SK-N-SH (cell line): ENCODE measurements at regions not wholly inside any gene's neighbourhood (a gene's known extent, or its start where the extent isn't known, plus 50 kb on each side); places are given as distances from the start of the nearest gene placed in this dataset.

Experiments used
- CTCF ChIA-PET: fragments of 300-600, 350-600 bp; formaldehyde crosslinking; extraction: SDS; loops from one replicate; lab custom pipeline; 2021; lab: Yijun Ruan, JAX
- POLR2A ChIA-PET: fragments of 350-600 bp; sonication (Branson Sonifier 250); formaldehyde crosslinking; extraction: SDS; loops from one replicate; lab custom pipeline; 2020; ENCODE audit warnings: antibody characterized with exemption, inconsistent platforms; lab: Yijun Ruan, JAX
- DNase-seq: peaks from one replicate; pipeline ENCODE4 v3.0.0; 2012
- H2AFZ ChIP-seq: fragments of 200-600 bp; sonication (generic); 2 replicates; pipeline ENCODE4 v1.8.1; 2016; ENCODE audit warnings: antibody characterized with exemption, mild to moderate bottlenecking, low read depth
- H3F3A ChIP-seq: fragments of 200-600 bp; sonication (generic); replicated peaks from 2 replicates; pipeline ENCODE3; 2016; ENCODE audit warnings: antibody characterized with exemption, mild to moderate bottlenecking; ENCODE audit not compliant: insufficient read depth
- H3K27ac ChIP-seq, 2 experiments: fragments of 200-500 bp in 1 of 2; fragments of 200-600 bp in 1 of 2; sonication (Bioruptor generic) in 1 of 2; sonication (generic), shearing (Covaris generic) in 1 of 2; 2 replicates each; pipeline versions ENCODE4 v1.5.1 to v1.6.1; 2014 to 2016; ENCODE audit warnings: low read depth in 2 of 2, inconsistent platforms in 1 of 2, low read length in 1 of 2, mild to moderate bottlenecking in 1 of 2, mixed read lengths in 1 of 2
- H3K27me3 ChIP-seq: fragments of 200-600 bp; sonication (generic), shearing (Covaris generic); 2 replicates; pipeline ENCODE4 v1.6.1; 2016; ENCODE audit warnings: mixed run types; ENCODE audit not compliant: insufficient read depth
- H3K36me3 ChIP-seq, 2 experiments: fragments of 200-500 bp in 1 of 2; fragments of 200-600 bp in 1 of 2; sonication (Bioruptor generic) in 1 of 2; sonication (generic) in 1 of 2; replicated peaks in 1 of 2; 2 replicates each; pipeline versions ENCODE3 to v1.5.1; 2014 to 2016; ENCODE audit warnings: low read length in 1 of 2, mild to moderate bottlenecking in 1 of 2; ENCODE audit not compliant: insufficient read depth in 2 of 2, control insufficient read depth in 1 of 2
- H3K4me1 ChIP-seq, 2 experiments: fragments of 200-500 bp in 1 of 2; fragments of 200-600 bp in 1 of 2; sonication (Bioruptor generic) in 1 of 2; sonication (generic), shearing (Covaris generic) in 1 of 2; 2 replicates each; pipeline versions ENCODE4 v1.5.1 to v1.6.1; 2014 to 2016; ENCODE audit warnings: low read depth in 1 of 2, low read length in 1 of 2, mixed run types in 1 of 2; ENCODE audit not compliant: insufficient read depth in 2 of 2, control insufficient read depth in 1 of 2
- H3K4me2 ChIP-seq: fragments of 200-600 bp; sonication (generic), shearing (Covaris generic); 2 replicates; pipeline ENCODE4 v1.6.1; 2017; ENCODE audit warnings: mixed run types
- H3K4me3 ChIP-seq, 2 experiments: fragments of 200-500 bp in 1 of 2; fragments of 200-600 bp in 1 of 2; sonication (Bioruptor generic) in 1 of 2; sonication (generic), shearing (Covaris generic) in 1 of 2; 2 replicates each; pipeline versions ENCODE4 v1.5.1 to v1.8.1; 2014 to 2016; ENCODE audit warnings: low read depth in 2 of 2, inconsistent platforms in 1 of 2, low read length in 1 of 2, mild to moderate bottlenecking in 1 of 2, mixed read lengths in 1 of 2, moderate library complexity in 1 of 2
- H3K79me2 ChIP-seq: fragments of 200-600 bp; sonication (generic); 2 replicates; pipeline ENCODE4 v1.8.1; 2017; ENCODE audit warnings: mild to moderate bottlenecking; ENCODE audit not compliant: insufficient read depth
- H3K9ac ChIP-seq: fragments of 200-600 bp; sonication (generic); 2 replicates; pipeline ENCODE4 v1.6.1; 2017; ENCODE audit warnings: mixed run types
- H3K9me2 ChIP-seq: fragments of 200-600 bp; sonication (generic); 2 replicates; pipeline ENCODE4 v1.6.1; 2017; ENCODE audit warnings: mixed run types
- H3K9me3 ChIP-seq: fragments of 200-600 bp; sonication (generic); 2 replicates; pipeline ENCODE4 v1.6.1; 2017; ENCODE audit warnings: mixed run types, mild to moderate bottlenecking, moderate library complexity
- H4K20me1 ChIP-seq: fragments of 200-600 bp; sonication (generic); 2 replicates; pipeline ENCODE4 v1.6.1; 2017; ENCODE audit warnings: mild to moderate bottlenecking, mixed run types; ENCODE audit not compliant: insufficient read depth
- CHD2 ChIP-seq: fragments of 150-350 bp; IDR thresholded peaks from 2 replicates; pipeline ENCODE4 v1.6.1; 2018; ENCODE audit warnings: low read length; ENCODE audit not compliant: partially characterized antibody
- EP300 ChIP-seq, 2 experiments: IDR thresholded peaks; 2 replicates each; pipeline versions ENCODE4 v1.4.0 to v1.6.1; 2012; ENCODE audit warnings: borderline replicate concordance in 1 of 2, low read depth in 1 of 2, low read length in 1 of 2
- FOSL2 ChIP-seq: IDR thresholded peaks from 2 replicates; pipeline ENCODE4 v1.4.0; 2012; ENCODE audit warnings: low read depth, mild to moderate bottlenecking, moderate library complexity, borderline replicate concordance
- MAX ChIP-seq: IDR thresholded peaks from 2 replicates; pipeline ENCODE4 v1.4.0; 2012; ENCODE audit warnings: low read depth
- NFIC ChIP-seq: IDR thresholded peaks from 2 replicates; pipeline ENCODE4 v1.4.0; 2012; ENCODE audit warnings: borderline replicate concordance
- NRF1 ChIP-seq: IDR thresholded peaks from 2 replicates; pipeline ENCODE4 v1.6.1; 2012; ENCODE audit warnings: low read depth, mild to moderate bottlenecking, low read length
- RAD21 ChIP-seq: IDR thresholded peaks from 2 replicates; pipeline ENCODE4 v1.6.1; 2012; ENCODE audit warnings: mild to moderate bottlenecking, low read length
- REST ChIP-seq: IDR thresholded peaks from 2 replicates; pipeline ENCODE4 v1.6.1; 2012; ENCODE audit warnings: mild to moderate bottlenecking, low read depth, low read length, moderate library complexity
- RFX5 ChIP-seq: IDR thresholded peaks from 2 replicates; pipeline ENCODE4 v1.6.1; 2012; ENCODE audit warnings: mild to moderate bottlenecking, improper control_type of control experiment, low read length
- RXRA ChIP-seq: IDR thresholded peaks from 2 replicates; pipeline ENCODE4 v1.4.0; 2012; ENCODE audit warnings: low read depth, mild to moderate bottlenecking, borderline replicate concordance
- SMC3 ChIP-seq: IDR thresholded peaks from 2 replicates; pipeline ENCODE4 v1.6.1; 2012; ENCODE audit warnings: low read depth, low read length, improper control_type of control experiment
- TCF12 ChIP-seq: IDR thresholded peaks from 2 replicates; pipeline ENCODE4 v1.4.0; 2012
- USF1 ChIP-seq: IDR thresholded peaks from 2 replicates; pipeline ENCODE4 v1.4.0; 2012; ENCODE audit warnings: low read depth, borderline replicate concordance
- USF2 ChIP-seq: fragments of 150-350 bp; IDR thresholded peaks from 2 replicates; pipeline ENCODE4 v1.6.1; 2017; ENCODE audit warnings: antibody characterized with exemption, low read length, low read depth, borderline replicate concordance
- ZBTB33 ChIP-seq: IDR thresholded peaks from 2 replicates; pipeline ENCODE4 v1.4.0; 2012; ENCODE audit warnings: low read depth, borderline replicate concordance
- WGBS: methylation state at CpG from one replicate; pipeline ENCODE4 v1.1.6; 2017; ENCODE audit warnings: low lambda C conversion rate; 5-methylcytosine and 5-hydroxymethylcytosine counted together

GRCh38 chr7:119783799-119784198 is 489.2 kb upstream of the KCND2 start:
- Histone ChIP-seq H3K4me2 (no peak overlapping the region), H3K36me3 (no peaks in the 10 kb centered on the region)
- POLR2A ChIA-PET = no interaction called here
- TF ChIP-seq MAX = no peak
- TF ChIP-seq SMC3 = no peak
- no peak for TF ChIP-seq NRF1
- no peak for TF ChIP-seq FOSL2
- peak; percentile 13; the same call in 1 of the 2 replicates for TF ChIP-seq NFIC
- no peak for TF ChIP-seq REST
- TF ChIP-seq RFX5 = no peak
- TF ChIP-seq, all 33 proteins: peak for 1
- Histone ChIP-seq H3K9me3 (no peaks in the 10 kb centered on the region), H3K79me2 (no peaks in the 10 kb centered on the region), H3K9ac (no peak overlapping the region), H4K20me1 (no peaks in the 10 kb centered on the region), H2AFZ (no peak overlapping the region), H3K4me3 (no peak overlapping the region), H3K9me2 (0 out of 2 replicates have a peak, but pooled peaks cover 2% of the 10 kb centered on the region), H3K27ac (no peak overlapping the region), H3F3A (no peaks in the 10 kb centered on the region), H3K27me3 (no peaks in the 10 kb centered on the region), H3K4me1 (no peaks in the 10 kb centered on the region)
- no peak for DNase-seq
- 13% methylated on average over 1 of the region's 1 CpG for WGBS
- CTCF ChIA-PET = no interaction called here

- H3K4me2 ChIP-seq = no peak overlapping the region
- H4K20me1 ChIP-seq = no peaks in the 10 kb centered on the region
- ChIA-PET CTCF (no interaction called here), POLR2A (no interaction called here)
- H2AFZ ChIP-seq = peak overlapping the region; percentile 50; the same call in 1 of the 2 replicates
- no peaks in the 10 kb centered on the region for H3K27me3 ChIP-seq
- H3K9me3 ChIP-seq = no peaks in the 10 kb centered on the region
- no peaks in the 10 kb centered on the region for H3K36me3 ChIP-seq
- no peaks in the 10 kb centered on the region for H3F3A ChIP-seq
- H3K9me2 ChIP-seq = no peaks in the 10 kb centered on the region
- no peak for TF ChIP-seq EP300 (IDR thresholded peaks at IDR 0.05; ENCODE audit: borderline replicate concordance in 1 of 2, low read depth in 1 of 2, low read length in 1 of 2)
- no peak for TF ChIP-seq CHD2
- TF ChIP-seq NRF1 = no peak
- no peak for TF ChIP-seq RAD21
- TF ChIP-seq USF2 = no peak
- no peak for TF ChIP-seq RXRA
- no peak for TF ChIP-seq ZBTB33
- no peak for TF ChIP-seq TCF12
- no peak for TF ChIP-seq USF1
- WGBS = 14% methylated on average over 6 of the region's 6 CpGs
- no peaks in the 10 kb centered on the region for H3K79me2 ChIP-seq
- H3K27ac ChIP-seq = no peak overlapping the region
- no peak overlapping the region for H3K9ac ChIP-seq
- no peak for DNase-seq
- H3K4me1 ChIP-seq = no peaks in the 10 kb centered on the region; a peak in 1 of 4 replicates
- no peak overlapping the region for H3K4me3 ChIP-seq
Observed at GRCh38 chr7:119802147-119802546, 470.8 kb upstream of the KCND2 start.
